PC-3 (cell line): ENCODE measurements at regions not wholly inside any gene's neighbourhood (a gene's known extent, or its start where the extent isn't known, plus 50 kb on each side); places are given as distances from the start of the nearest gene placed in this dataset.
A peak's percentile ranks its signal among the peaks of the same experiment; 100 is the strongest.

Experiments
- ATAC-seq: fragments of 200-7000 bp; cut with Tn5 transposase; 2 replicates; pipeline ENCODE4 v1.9.1; 2020; ENCODE audit warnings: mild to moderate bottlenecking, moderate library complexity
- BruUV-seq: library from RNA; stranded (reverse); fragments of 400-500 nt; replicated peaks from 2 replicates; lab custom pipeline; 2021; lab: Mats Ljungman, UMichigan
- CTCF ChIA-PET: fragments of 300-600 bp; sonication (Branson Sonifier 250); formaldehyde crosslinking; loops from one replicate; lab custom pipeline; 2022; ENCODE audit warnings: antibody characterized with exemption; lab: Charles Lee
- POLR2A ChIA-PET: fragments of 300-600 bp; sonication (Branson Sonifier 250); formaldehyde crosslinking; loops from one replicate; lab custom pipeline; 2022; ENCODE audit warnings: antibody characterized with exemption; ENCODE audit not compliant: unreplicated experiment; lab: Charles Lee
- DNase-seq: peaks from one replicate; pipeline ENCODE4 v3.0.0-alpha.2; 2015
- H2AFZ ChIP-seq: fragments of 300-600 bp; sonication (generic); 2 replicates; pipeline ENCODE4 v1.6.0; 2016; ENCODE audit warnings: antibody characterized with exemption, low read length
- H3F3A ChIP-seq: fragments of 300-600 bp; sonication (generic); one replicate; pipeline ENCODE4 v1.6.0; 2017; ENCODE audit warnings: antibody characterized with exemption, low read length, control low read depth, mild to moderate bottlenecking; ENCODE audit not compliant: unreplicated experiment
- H3K27ac ChIP-seq: fragments of 300-600 bp; sonication (generic); 2 replicates; pipeline ENCODE4 v1.5.1; 2016; ENCODE audit warnings: mild to moderate bottlenecking, low read length
- H3K27me3 ChIP-seq: fragments of 300-600 bp; sonication (generic); 2 replicates; pipeline ENCODE4 v1.6.1; 2016; ENCODE audit warnings: low read length, mixed read lengths
- H3K36me3 ChIP-seq: fragments of 300-600 bp; sonication (generic); 2 replicates; pipeline ENCODE4 v1.6.1; 2016; ENCODE audit warnings: low read depth, mixed run types, low read length, mixed read lengths
- H3K4me1 ChIP-seq: fragments of 300-600 bp; sonication (generic); 2 replicates; pipeline ENCODE4 v1.5.1; 2016; ENCODE audit warnings: low read length; ENCODE audit not compliant: insufficient read depth
- H3K4me2 ChIP-seq: fragments of 300-600 bp; sonication (generic); 2 replicates; pipeline ENCODE4 v1.6.0; 2016; ENCODE audit warnings: low read length
- H3K4me3 ChIP-seq: fragments of 300-600 bp; sonication (generic); 2 replicates; pipeline ENCODE4 v1.5.1; 2016; ENCODE audit warnings: mild to moderate bottlenecking, low read length, mixed read lengths
- H3K79me2 ChIP-seq: fragments of 300-600 bp; sonication (generic); 2 replicates; pipeline ENCODE4 v1.6.1; 2017; ENCODE audit warnings: low read length, mixed read lengths
- H3K9ac ChIP-seq: fragments of 300-600 bp; sonication (generic); 2 replicates; pipeline ENCODE4 v1.6.0; 2016; ENCODE audit warnings: mild to moderate bottlenecking, low read length
- H3K9me2 ChIP-seq: fragments of 300-600 bp; sonication (generic); replicated peaks from 2 replicates; pipeline ENCODE4 v1.6.1; 2016; ENCODE audit warnings: mixed run types, low read length, mixed read lengths
- H3K9me3 ChIP-seq: fragments of 300-600 bp; sonication (generic); 2 replicates; pipeline ENCODE4 v1.6.1; 2016; ENCODE audit warnings: low read length, mixed read lengths
- H4K20me1 ChIP-seq: fragments of 300-600 bp; sonication (generic); 2 replicates; pipeline ENCODE4 v1.6.1; 2016; ENCODE audit warnings: low read length, mixed read lengths
- CTCF ChIP-seq: fragments of 300-600 bp; sonication (generic); conservative IDR thresholded peaks from 2 replicates; pipeline ENCODE4 v1.5.1; 2017; ENCODE audit warnings: antibody characterized with exemption, low read depth, mild to moderate bottlenecking, low read length
- EZH2 ChIP-seq: fragments of 300-600 bp; sonication (generic); IDR thresholded peaks from one replicate; pipeline ENCODE4 v1.6.1; 2017; ENCODE audit warnings: antibody characterized with exemption, mild to moderate bottlenecking, low read length; ENCODE audit not compliant: unreplicated experiment
- EZH2phosphoT487 ChIP-seq: fragments of 300-600 bp; sonication (generic); IDR thresholded peaks from 2 replicates; pipeline ENCODE4 v1.6.1; 2018; ENCODE audit warnings: mild to moderate bottlenecking, antibody characterized with exemption, low read length, borderline replicate concordance
- intact Hi-C: fragments of 100-400 bp; cut with micrococcal nuclease; formaldehyde crosslinking; loops from 2 replicates; pipeline ENCODE4 v1.9.0; 2023

- no peaks in the 10 kb centered on the region for H4K20me1 ChIP-seq
- no peak overlapping the region for H3K27ac ChIP-seq
- DNase-seq = no peak
- no peaks in the 10 kb centered on the region for H3F3A ChIP-seq
- H3K9me2 ChIP-seq = no peaks in the 10 kb centered on the region
- H3K36me3 ChIP-seq = no peaks in the 10 kb centered on the region
- no peak overlapping the region for H2AFZ ChIP-seq
- H3K79me2 ChIP-seq = no peaks in the 10 kb centered on the region
- no peak for ATAC-seq
- BruUV-seq = no TSS peak
- ChIA-PET CTCF (interaction anchor here (0.6 kb wide), 1 partner anchor 194 kb away, joined by 3 read pairs; the partner anchor contains the start of gene RASA1), POLR2A (interaction anchor here (0.8 kb wide), 1 partner anchor 121 kb away, joined by 7 read pairs; no protein-coding TSS in a partner anchor)
- H3K4me1 ChIP-seq = peaks cover 20% of the 10 kb centered on the region
- H3K27me3 ChIP-seq = no peaks in the 10 kb centered on the region
- no peaks in the 10 kb centered on the region for H3K9me3 ChIP-seq
- H3K4me2 ChIP-seq = no peak overlapping the region
- intact Hi-C loops = loop anchor here (5.0 kb wide), 2 partner anchors 93 to 118 kb away; no protein-coding TSS in a partner anchor
- no peak overlapping the region for H3K4me3 ChIP-seq
- no peak overlapping the region for H3K9ac ChIP-seq
- no peak for TF ChIP-seq EZH2
- TF ChIP-seq EZH2phosphoT487 = no peak
- TF ChIP-seq CTCF = no peak
Observed at GRCh38 chr5:87074072-87074471, 193.6 kb upstream of the RASA1 start.

- peaks cover 15% of the 10 kb centered on the region for H3K4me1 ChIP-seq
- no peaks in the 10 kb centered on the region for H3K79me2 ChIP-seq
- H3K36me3 ChIP-seq = no peaks in the 10 kb centered on the region
- peak; percentile 78 for DNase-seq
- no peaks in the 10 kb centered on the region for H3F3A ChIP-seq
- H3K4me3 ChIP-seq = no peak overlapping the region
- ATAC-seq = peak; percentile 73
- BruUV-seq = no TSS peak
- TF ChIP-seq EZH2 (no peak), CTCF (no peak)
- H2AFZ ChIP-seq = peak overlapping the region; percentile 60
- H4K20me1 ChIP-seq = no peaks in the 10 kb centered on the region
- CTCF ChIA-PET = interaction anchor here (0.6 kb wide), 1 partner anchor 193 kb away, joined by 3 read pairs; the partner anchor contains the start of gene RASA1
- peak overlapping the region; percentile 46 for H3K27ac ChIP-seq
- intact Hi-C loops = loop anchor here (5.0 kb wide), 2 partner anchors 92 to 117 kb away; no protein-coding TSS in a partner anchor
- H3K9me2 ChIP-seq = no peaks in the 10 kb centered on the region
- peak overlapping the region; percentile 19 for H3K4me2 ChIP-seq
- POLR2A ChIA-PET = interaction anchor here (0.8 to 1.1 kb wide), 3 partner anchors 52 to 120 kb away, joined by 4 to 7 read pairs (median 4); no protein-coding TSS in a partner anchor
- H3K27me3 ChIP-seq = no peaks in the 10 kb centered on the region
- no peaks in the 10 kb centered on the region for H3K9me3 ChIP-seq
- no peak overlapping the region for H3K9ac ChIP-seq
Observed at GRCh38 chr5:87074934-87075541, 192.6 kb upstream of the RASA1 start.

GRCh38 chr5:87076411-87076810 lies 191.3 kb upstream of the RASA1 start:
- H3K9ac ChIP-seq = no peak overlapping the region
- H2AFZ ChIP-seq = no peak overlapping the region
- POLR2A ChIA-PET = no interaction called here
- no peaks in the 10 kb centered on the region for H3K79me2 ChIP-seq
- no peak overlapping the region for H3K4me3 ChIP-seq
- intact Hi-C loops = no loop called here
- H3F3A ChIP-seq = no peaks in the 10 kb centered on the region
- TF ChIP-seq CTCF (no peak), EZH2phosphoT487 (no peak), EZH2 (no peak)
- H3K9me3 ChIP-seq = no peaks in the 10 kb centered on the region
- peaks cover 15% of the 10 kb centered on the region for H3K4me1 ChIP-seq
- H3K27me3 ChIP-seq = no peaks in the 10 kb centered on the region
- no peaks in the 10 kb centered on the region for H4K20me1 ChIP-seq
- no peak overlapping the region for H3K27ac ChIP-seq
- CTCF ChIA-PET = interaction anchor here (0.6 kb wide), 1 partner anchor 134 kb away, joined by 3 read pairs; no protein-coding TSS in a partner anchor
- H3K9me2 ChIP-seq = no peaks in the 10 kb centered on the region
- no peaks in the 10 kb centered on the region for H3K36me3 ChIP-seq
- H3K4me2 ChIP-seq = no peak overlapping the region
- DNase-seq (no peak), ATAC-seq (no peak)
- no TSS peak for BruUV-seq
